ENCODE measurements at regions not wholly inside any gene's neighbourhood (a gene's known extent, or its start where the extent isn't known, plus 50 kb on each side); places are given as distances from the start of the nearest gene placed in this dataset.
"Not testable (repeated sequence)": the region's sequence is repeated elsewhere in the genome, so short reads cannot be mapped to it uniquely, and the experiment has no call there.

GRCh38 chr11:27228906-27229290 is 134.1 kb downstream of the CCDC34 start:
- no peaks in the 10 kb centered on the region for H3K4me1 ChIP-seq
- ATAC-seq (ENCODE audit: low FRiP score in 2 of 2) (no peak), DNase-seq (no peak)
- no peaks in the 10 kb centered on the region for H3K27me3 ChIP-seq
- TF ChIP-seq, protein P1, sequence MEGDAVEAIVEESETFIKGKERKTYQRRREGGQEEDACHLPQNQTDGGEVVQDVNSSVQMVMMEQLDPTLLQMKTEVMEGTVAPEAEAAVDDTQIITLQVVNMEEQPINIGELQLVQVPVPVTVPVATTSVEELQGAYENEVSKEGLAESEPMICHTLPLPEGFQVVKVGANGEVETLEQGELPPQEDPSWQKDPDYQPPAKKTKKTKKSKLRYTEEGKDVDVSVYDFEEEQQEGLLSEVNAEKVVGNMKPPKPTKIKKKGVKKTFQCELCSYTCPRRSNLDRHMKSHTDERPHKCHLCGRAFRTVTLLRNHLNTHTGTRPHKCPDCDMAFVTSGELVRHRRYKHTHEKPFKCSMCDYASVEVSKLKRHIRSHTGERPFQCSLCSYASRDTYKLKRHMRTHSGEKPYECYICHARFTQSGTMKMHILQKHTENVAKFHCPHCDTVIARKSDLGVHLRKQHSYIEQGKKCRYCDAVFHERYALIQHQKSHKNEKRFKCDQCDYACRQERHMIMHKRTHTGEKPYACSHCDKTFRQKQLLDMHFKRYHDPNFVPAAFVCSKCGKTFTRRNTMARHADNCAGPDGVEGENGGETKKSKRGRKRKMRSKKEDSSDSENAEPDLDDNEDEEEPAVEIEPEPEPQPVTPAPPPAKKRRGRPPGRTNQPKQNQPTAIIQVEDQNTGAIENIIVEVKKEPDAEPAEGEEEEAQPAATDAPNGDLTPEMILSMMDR (IDR thresholded peaks at IDR 0.05) = no peak
- TF ChIP-seq EP300 (IDR thresholded peaks at IDR 0.05) = no peak
- TF ChIP-seq POLR2A (IDR thresholded peaks at IDR 0.05) = no peak
- TF ChIP-seq POLR2AphosphoS5 (IDR thresholded peaks at IDR 0.05) = no peak
- 76 to 77% methylated on average over 2 of the region's 2 CpGs for WGBS, 2 donors
- no peaks in the 10 kb centered on the region for H3K9me3 ChIP-seq
- no peaks in the 10 kb centered on the region for H3K36me3 ChIP-seq
- H3K27ac ChIP-seq = no peak overlapping the region
- H3K4me3 ChIP-seq = no peak overlapping the region

- Histone ChIP-seq H3K36me3 (no peaks in the 10 kb centered on the region), H3K27me3 (no peaks in the 10 kb centered on the region), H3K4me3 (no peak overlapping the region), H3K4me1 (no peaks in the 10 kb centered on the region), H3K27ac (no peak overlapping the region), H3K9me3 (no peaks in the 10 kb centered on the region)
- ATAC-seq (ENCODE audit: low FRiP score in 2 of 2) = no peak
- 68 to 70% methylated on average over 7 of the region's 7 CpGs for whole genome bisulfite sequencing, 2 donors
- no peak for DNase-seq
- TF ChIP-seq POLR2A (IDR thresholded peaks at IDR 0.05) (no peak), POLR2AphosphoS5 (IDR thresholded peaks at IDR 0.05) (no peak), EP300 (IDR thresholded peaks at IDR 0.05) (no peak)
- TF ChIP-seq, protein P1 (IDR thresholded peaks at IDR 0.05) = no peak
Measured at GRCh38 chr11:27228232-27228905, 134.6 kb downstream of the CCDC34 start.

DNA sequence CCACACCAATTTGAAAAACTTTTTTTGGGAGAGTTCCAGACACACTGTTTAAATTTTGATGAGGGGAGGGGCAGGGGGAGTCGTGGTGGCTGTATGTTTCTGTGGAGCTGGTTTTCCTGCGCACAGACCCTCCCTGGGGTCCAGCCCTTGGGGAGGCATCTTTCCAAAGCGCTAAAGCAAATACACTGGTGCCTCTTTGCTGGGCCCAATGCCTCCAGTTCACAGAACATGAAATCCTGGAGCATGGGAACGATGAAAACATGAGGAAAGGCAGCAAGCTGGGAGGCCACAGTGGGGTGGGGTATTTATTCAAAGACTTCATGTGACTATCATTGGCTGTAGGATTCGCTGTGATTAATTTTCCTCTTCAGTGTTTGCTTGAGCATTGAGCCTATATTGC is 135.3 kb downstream of the CCDC34 start:
- 51 to 52% methylated on average over 5 of the region's 5 CpGs for WGBS, 2 donors

DNA sequence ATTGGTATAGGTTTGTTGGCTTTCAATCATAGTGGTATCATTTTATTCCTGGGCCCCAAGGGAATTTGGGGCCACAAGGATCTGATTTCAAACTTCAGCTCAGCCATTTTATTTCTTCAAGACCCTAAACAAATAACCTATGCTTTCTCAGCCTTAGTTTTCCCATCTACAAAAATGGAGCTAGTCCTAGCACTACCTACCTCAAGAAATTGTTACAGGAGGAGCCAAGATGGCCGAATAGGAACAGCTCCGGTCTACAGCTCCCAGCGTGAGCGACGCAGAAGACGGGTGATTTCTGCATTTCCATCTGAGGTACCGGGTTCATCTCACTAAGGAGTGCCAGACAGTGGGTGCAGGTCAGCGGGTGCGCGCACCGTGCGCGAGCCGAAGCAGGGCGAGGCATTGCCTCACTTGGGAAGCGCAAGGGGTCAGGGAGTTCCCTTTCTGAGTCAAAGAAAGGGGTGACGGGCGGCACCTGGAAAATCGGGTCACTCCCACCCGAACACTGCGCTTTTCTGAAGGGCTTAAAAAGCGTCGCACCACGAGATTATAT is 143.5 kb downstream of the CCDC34 start:
- 91 to 98% methylated on average over 6 to 10 of the region's 24 CpGs for WGBS, 2 donors
- not testable (repeated sequence) for ATAC-seq (ENCODE audit: low FRiP score in 2 of 2); H3K27me3 ChIP-seq; H3K36me3 ChIP-seq; H3K4me3 ChIP-seq; H3K27ac ChIP-seq; H3K9me3 ChIP-seq
- peaks cover 34 to 43% (median 39%) of the 10 kb centered on the region in 4 donors for H3K4me1 ChIP-seq
- DNase-seq = peak in 1 of 2 donors; percentile 19

More for the DNA sequence above, 135.3 kb downstream of the CCDC34 start:
- no peak for ATAC-seq (ENCODE audit: low FRiP score in 2 of 2)
- Histone ChIP-seq H3K4me3 (no peak overlapping the region), H3K27me3 (no peaks in the 10 kb centered on the region), H3K27ac (no peak overlapping the region), H3K9me3 (no peaks in the 10 kb centered on the region), H3K36me3 (no peaks in the 10 kb centered on the region), H3K4me1 (no peaks in the 10 kb centered on the region)
- TF ChIP-seq, protein P1 (IDR thresholded peaks at IDR 0.05) = no peak
- TF ChIP-seq POLR2AphosphoS5 (IDR thresholded peaks at IDR 0.05) (no peak), EP300 (IDR thresholded peaks at IDR 0.05) (no peak), POLR2A (IDR thresholded peaks at IDR 0.05) (no peak)
- DNase-seq = no peak

DNA sequence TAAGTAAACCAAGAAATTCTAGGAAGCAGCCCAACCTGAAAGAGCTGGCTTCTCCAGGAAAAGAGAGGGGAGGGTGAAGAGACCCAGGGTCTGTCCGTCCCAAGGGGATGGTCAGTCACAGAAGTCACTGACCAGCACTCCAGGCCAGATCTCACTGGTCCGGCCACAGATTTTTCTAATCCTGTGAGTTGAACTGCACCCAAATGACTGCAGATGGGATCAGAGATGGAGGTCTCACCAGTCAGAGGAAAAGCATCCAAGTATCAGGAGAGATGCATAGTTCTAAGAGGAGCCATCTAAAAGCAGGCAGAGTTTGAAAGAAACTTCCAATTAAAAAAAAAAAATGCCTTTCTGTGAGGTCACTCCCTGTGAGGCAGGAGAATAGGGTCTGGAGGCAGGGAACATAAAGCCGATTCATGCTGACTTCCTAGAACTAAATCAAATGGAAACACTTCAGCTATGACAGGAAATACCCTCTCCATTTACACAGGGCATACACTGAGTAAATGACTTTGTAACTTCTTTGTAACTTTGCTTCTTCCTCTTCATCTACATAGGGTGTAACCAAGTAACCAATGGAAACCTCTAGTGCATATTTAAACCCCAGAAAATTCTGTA is 144.5 kb downstream of the CCDC34 start:
- no peaks in the 10 kb centered on the region for H3K9me3 ChIP-seq
- no peak overlapping the region for H3K27ac ChIP-seq
- WGBS, 2 donors = 36 to 64% methylated on average over 3 of the region's 3 CpGs
- no peaks in the 10 kb centered on the region for H3K36me3 ChIP-seq
- no peak overlapping the region for H3K4me3 ChIP-seq
- H3K4me1 ChIP-seq = peaks cover 35 to 49% (median 44%) of the 10 kb centered on the region in 4 donors
- ATAC-seq (ENCODE audit: low FRiP score in 2 of 2) (peak in 1 of 2 donors; percentile 82), DNase-seq (no peak)
- H3K27me3 ChIP-seq = no peaks in the 10 kb centered on the region
- no peak for TF ChIP-seq POLR2A (IDR thresholded peaks at IDR 0.05)
- TF ChIP-seq POLR2AphosphoS5 (IDR thresholded peaks at IDR 0.05) = no peak
- TF ChIP-seq EP300 (IDR thresholded peaks at IDR 0.05) = no peak
- TF ChIP-seq, protein P1 (IDR thresholded peaks at IDR 0.05) = no peak

Measured in upper lobe of left lung (tissue), 6 donors.